Adipocyte (in vitro differentiated cells): ENCODE measurements at regions not wholly inside any gene's neighbourhood (a gene's known extent, or its start where the extent isn't known, plus 50 kb on each side); places are given as distances from the start of the nearest gene placed in this dataset.

Experiments used
- DNase-seq: peaks from one replicate; pipeline ENCODE4 v3.0.0-alpha.2; 2015; ENCODE audit warnings: low read depth
- H3K27me3 ChIP-seq: replicated peaks from 2 replicates; pipeline ENCODE4 v1.7.0; 2013; ENCODE audit warnings: mild to moderate bottlenecking, low read length, moderate library complexity; ENCODE audit not compliant: control insufficient read depth, insufficient read depth
- H3K36me3 ChIP-seq: 2 replicates; pipeline ENCODE4 v1.7.0; 2013; ENCODE audit warnings: low read length, mild to moderate bottlenecking, moderate library complexity; ENCODE audit not compliant: control insufficient read depth, insufficient read depth, severe bottlenecking
- H3K4me1 ChIP-seq: 2 replicates; pipeline ENCODE4 v1.7.0; 2013; ENCODE audit warnings: mild to moderate bottlenecking, low read length, moderate library complexity; ENCODE audit not compliant: control insufficient read depth, insufficient read depth
- H3K4me3 ChIP-seq: 2 replicates; pipeline ENCODE4 v1.7.0; 2013; ENCODE audit warnings: mild to moderate bottlenecking, low read length, moderate library complexity
- H3K9ac ChIP-seq: 2 replicates; pipeline ENCODE4 v1.7.0; 2013; ENCODE audit warnings: mild to moderate bottlenecking, low read length, moderate library complexity
- H3K9me3 ChIP-seq: 2 replicates; pipeline ENCODE4 v1.7.0; 2013; ENCODE audit warnings: mild to moderate bottlenecking, low read length, moderate library complexity; ENCODE audit not compliant: control insufficient read depth

DNA sequence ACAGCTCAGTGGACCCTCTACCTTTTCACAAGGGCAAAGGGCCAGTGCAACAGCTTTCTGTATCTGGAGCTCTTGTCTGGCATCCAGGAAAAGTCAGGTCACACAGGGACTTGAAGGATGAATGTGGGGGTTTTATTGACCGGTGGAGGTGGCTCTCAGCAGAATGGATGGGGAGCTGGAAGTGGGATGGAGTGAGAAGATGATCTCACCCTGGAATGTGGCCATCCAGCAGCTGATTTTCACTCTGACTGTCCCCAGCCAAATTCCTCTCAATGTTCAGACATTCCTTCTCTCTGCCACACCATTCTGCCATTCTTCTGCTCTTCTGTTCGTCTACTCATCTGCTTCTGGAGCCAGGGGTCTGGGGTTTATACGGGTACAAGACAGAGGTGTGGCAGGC lies 1119.9 kb downstream of the TAF11L14 start:
- DNase-seq = no peak
- Histone ChIP-seq H3K36me3 (no peaks in the 10 kb centered on the region), H3K4me3 (no peak overlapping the region), H3K9ac (no peak overlapping the region), H3K9me3 (no peaks in the 10 kb centered on the region), H3K4me1 (no peaks in the 10 kb centered on the region), H3K27me3 (no peaks in the 10 kb centered on the region)

DNA sequence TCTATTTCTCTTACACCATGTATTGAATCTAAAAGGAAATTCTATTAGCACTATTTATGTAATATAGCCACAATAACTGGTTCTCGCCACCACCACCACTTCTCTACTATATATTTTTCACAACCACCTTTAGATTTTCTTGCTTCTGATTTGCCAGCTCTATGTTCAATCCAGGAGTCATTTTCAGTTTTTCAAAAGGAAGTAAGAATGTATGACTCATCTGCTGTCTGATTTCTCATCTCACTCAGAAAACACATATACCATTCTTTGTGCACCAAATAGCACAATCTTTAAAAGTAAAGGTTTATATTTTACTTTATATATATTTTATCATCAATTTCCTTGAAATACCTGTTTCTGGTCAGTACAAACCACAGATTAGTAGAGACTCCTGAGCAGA lies 1127.5 kb downstream of the TAF11L14 start:
- Histone ChIP-seq H3K4me3 (no peak overlapping the region), H3K27me3 (no peaks in the 10 kb centered on the region), H3K9ac (no peak overlapping the region), H3K9me3 (no peaks in the 10 kb centered on the region), H3K36me3 (no peaks in the 10 kb centered on the region), H3K4me1 (no peaks in the 10 kb centered on the region)
- no peak for DNase-seq

DNA sequence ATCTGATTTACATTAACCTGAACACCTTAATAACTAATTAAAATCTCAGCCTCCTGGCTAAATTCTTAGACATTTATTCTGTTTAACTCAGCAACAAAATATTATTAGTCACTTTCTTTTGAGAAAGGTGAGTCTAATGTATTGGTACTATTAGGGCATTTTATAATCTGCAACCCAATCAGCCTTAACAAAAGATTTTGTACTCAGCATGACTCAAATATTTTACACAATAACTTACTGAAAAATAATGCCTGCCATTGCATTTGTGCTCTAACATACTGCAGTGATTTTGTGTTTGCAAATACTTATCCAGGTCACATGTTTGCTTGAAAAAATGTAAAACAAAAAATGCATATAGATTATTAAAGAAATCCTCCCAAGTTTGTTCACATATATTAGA lies 1129.9 kb downstream of the TAF11L14 start:
- no peaks in the 10 kb centered on the region for H3K36me3 ChIP-seq
- DNase-seq = no peak
- no peak overlapping the region for H3K4me3 ChIP-seq
- H3K4me1 ChIP-seq = no peaks in the 10 kb centered on the region
- no peaks in the 10 kb centered on the region for H3K9me3 ChIP-seq
- H3K27me3 ChIP-seq = no peaks in the 10 kb centered on the region
- H3K9ac ChIP-seq = no peak overlapping the region

DNA sequence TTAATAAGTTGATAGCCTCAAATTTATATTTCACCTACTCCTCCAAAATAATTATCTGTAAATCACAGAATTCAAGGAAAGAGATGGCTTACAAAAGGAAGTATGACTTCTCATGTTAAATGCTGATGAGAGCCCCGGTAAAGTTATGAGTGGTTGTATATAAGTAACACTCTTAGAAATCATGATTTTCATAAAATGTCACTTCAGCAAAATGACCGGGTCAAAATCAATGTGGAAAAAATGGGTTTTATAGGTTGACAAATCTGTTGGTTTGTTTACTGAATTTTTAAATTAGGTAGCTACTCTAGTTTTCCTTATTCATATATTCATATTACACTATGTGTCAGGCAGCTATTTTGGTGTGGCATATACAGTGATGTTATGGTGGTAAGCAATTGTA lies 1131.0 kb downstream of the TAF11L14 start:
- H3K27me3 ChIP-seq = no peaks in the 10 kb centered on the region
- no peak overlapping the region for H3K9ac ChIP-seq

DNA sequence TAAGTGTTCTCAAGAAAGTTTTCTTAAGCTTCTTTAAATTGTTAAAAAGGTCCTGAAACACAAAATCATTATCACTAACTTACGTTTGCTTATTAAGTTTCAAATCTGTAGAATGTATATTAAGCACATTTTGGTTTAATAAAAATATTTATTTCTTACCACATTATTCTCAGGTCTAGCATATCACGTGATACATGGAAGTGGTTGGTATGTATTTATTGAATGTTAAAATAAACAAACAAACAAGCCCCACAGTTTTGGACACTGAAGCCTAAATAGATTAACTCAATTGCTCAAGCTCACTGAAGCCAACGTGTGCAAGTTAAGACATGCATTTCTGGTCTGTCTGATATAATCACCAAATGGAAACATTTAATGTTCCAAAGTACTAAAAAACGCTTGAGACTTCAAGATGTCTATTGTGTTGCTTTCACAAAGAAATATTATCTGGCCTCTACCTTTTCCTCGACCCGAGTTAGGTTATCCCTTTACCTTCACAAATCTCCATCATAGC lies 1136.9 kb downstream of the TAF11L14 start:
- H3K9ac ChIP-seq = no peak overlapping the region
- no peaks in the 10 kb centered on the region for H3K36me3 ChIP-seq
- no peaks in the 10 kb centered on the region for H3K9me3 ChIP-seq
- no peaks in the 10 kb centered on the region for H3K4me1 ChIP-seq
- H3K4me3 ChIP-seq = no peak overlapping the region
- DNase-seq = no peak
- no peaks in the 10 kb centered on the region for H3K27me3 ChIP-seq

More for the DNA sequence above, 1131.0 kb downstream of the TAF11L14 start:
- Histone ChIP-seq H3K4me1 (no peaks in the 10 kb centered on the region), H3K4me3 (no peak overlapping the region), H3K36me3 (no peaks in the 10 kb centered on the region), H3K9me3 (no peaks in the 10 kb centered on the region)
- DNase-seq = no peak

DNA sequence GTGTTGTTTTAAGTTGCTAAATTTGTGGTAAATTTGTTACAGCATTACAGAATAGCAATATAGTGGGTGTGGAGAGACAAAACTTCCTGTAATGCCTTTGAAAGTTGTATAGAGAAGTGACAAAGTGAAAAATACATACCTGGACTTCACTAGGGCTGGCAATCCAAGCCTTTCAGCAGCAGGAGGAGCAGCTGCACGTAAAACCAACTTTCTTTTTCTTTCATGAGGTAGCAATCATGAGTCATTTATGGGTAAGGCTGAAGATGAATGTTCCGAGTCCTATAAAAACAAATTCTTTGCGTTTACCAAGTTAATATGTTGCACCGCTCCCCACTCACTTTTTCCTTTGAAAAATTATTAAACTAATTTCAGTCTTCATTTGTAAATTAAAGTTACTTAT lies 1138.2 kb downstream of the TAF11L14 start:
- no peak overlapping the region for H3K9ac ChIP-seq
- H3K27me3 ChIP-seq = no peaks in the 10 kb centered on the region
- H3K4me1 ChIP-seq = no peaks in the 10 kb centered on the region
- no peaks in the 10 kb centered on the region for H3K9me3 ChIP-seq
- no peaks in the 10 kb centered on the region for H3K36me3 ChIP-seq
- DNase-seq = peak; percentile 42
- H3K4me3 ChIP-seq = no peak overlapping the region

DNA sequence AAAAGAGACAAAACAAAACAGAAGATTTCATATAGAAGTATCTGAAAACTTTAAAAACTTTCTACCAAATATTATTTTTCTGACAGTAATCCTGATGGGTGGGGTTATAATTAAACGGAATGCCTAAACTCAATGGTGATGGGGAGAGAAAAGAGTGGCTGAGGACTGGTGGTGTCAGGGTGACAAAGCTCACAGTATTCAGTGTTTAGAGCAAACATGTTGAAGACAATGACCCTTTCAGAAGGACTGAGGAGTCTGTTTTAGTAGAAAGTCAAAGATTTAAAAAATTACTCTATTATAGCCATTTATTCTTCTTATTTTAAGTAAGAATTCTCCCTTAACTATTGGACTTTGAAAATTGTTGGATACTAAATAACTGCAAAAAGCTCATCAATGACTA lies 1144.0 kb downstream of the TAF11L14 start:
- H3K27me3 ChIP-seq = no peaks in the 10 kb centered on the region
- DNase-seq = no peak
- H3K9me3 ChIP-seq = peaks cover 10% of the 10 kb centered on the region
- H3K4me1 ChIP-seq = no peaks in the 10 kb centered on the region
- no peak overlapping the region for H3K9ac ChIP-seq
- no peaks in the 10 kb centered on the region for H3K36me3 ChIP-seq
- no peak overlapping the region for H3K4me3 ChIP-seq

DNA sequence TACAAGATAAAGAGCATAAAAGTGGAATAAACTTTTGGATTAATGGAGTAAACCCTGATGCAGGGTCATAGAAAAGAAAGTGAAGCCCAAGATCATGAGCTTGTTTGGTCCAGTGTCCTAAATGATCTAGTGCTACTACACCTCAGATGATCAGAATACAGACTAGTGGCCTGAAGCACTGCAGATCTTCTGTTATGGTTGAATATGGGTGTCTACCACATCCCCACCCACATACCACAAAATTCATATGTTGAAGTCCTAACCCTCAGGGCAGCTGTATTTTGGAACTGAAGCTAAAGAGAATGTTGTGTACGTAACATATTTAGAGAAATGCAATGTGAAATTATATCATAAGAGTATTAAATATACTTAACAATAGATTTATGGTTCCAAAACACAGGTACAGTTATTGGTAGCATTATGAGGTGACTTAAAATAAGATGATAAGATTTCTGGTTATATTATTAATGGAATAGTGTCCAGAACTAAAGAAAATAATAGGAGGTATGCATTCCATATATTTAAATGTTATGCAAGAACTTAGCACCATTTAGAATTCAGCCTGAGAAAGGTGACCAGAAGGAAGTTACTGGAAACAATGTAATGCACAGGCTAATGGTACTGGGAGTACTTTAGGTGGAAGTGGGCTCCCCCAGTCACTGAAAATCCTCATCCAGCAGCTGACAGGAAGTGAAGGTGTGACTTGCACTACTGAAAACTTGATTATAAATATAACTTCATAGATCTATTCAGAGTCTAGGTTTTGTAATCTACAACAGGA lies 1155.1 kb downstream of the TAF11L14 start:
- no peak overlapping the region for H3K9ac ChIP-seq
- no peaks in the 10 kb centered on the region for H3K36me3 ChIP-seq
- no peak overlapping the region for H3K4me3 ChIP-seq
- H3K4me1 ChIP-seq = no peaks in the 10 kb centered on the region
- H3K9me3 ChIP-seq = no peaks in the 10 kb centered on the region
- H3K27me3 ChIP-seq = no peaks in the 10 kb centered on the region
- no peak for DNase-seq

DNA sequence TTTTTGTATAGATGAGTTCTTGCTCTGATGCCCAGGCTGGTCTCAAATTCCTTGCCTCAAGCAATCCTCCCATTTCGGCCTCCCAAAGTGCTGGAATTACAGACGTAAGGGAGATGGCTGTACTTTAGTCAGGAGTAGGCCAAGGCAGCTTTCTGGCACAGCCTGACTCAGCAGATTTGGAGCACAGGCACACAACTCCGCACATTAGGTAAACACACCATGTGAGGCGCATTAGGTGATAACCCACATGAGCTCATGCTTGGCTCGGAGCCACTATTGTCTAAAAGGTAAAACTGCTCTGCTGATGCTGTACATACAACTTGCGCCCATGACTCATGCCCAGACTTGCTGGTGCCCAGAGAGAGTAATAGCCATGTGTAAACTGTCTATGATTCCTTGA lies 1157.9 kb downstream of the TAF11L14 start:
- H3K36me3 ChIP-seq = no peaks in the 10 kb centered on the region
- no peaks in the 10 kb centered on the region for H3K9me3 ChIP-seq
- H3K4me1 ChIP-seq = no peaks in the 10 kb centered on the region
- no peak overlapping the region for H3K4me3 ChIP-seq
- H3K9ac ChIP-seq = no peak overlapping the region
- no peaks in the 10 kb centered on the region for H3K27me3 ChIP-seq
- no peak for DNase-seq

DNA sequence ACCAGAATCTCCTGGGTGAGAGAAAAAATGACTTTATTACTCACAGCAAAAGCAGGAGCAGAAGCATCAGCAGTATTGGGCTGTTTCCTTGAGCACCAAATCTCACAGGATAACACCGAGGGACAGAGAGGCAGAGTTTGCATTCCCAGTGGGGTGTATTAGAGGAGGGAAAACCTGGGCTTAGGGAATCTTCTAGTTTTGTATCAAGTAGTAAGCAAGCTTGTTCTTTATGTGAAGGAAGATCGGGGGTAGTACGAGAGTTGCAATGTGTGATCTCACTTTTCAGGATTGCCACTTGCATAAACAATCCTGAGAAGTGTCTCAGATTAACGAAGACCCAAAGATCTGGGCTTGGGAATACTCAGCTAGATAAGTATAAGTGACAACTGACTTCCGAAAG lies 1163.0 kb downstream of the TAF11L14 start:
- DNase-seq = no peak
- no peaks in the 10 kb centered on the region for H3K27me3 ChIP-seq

DNA sequence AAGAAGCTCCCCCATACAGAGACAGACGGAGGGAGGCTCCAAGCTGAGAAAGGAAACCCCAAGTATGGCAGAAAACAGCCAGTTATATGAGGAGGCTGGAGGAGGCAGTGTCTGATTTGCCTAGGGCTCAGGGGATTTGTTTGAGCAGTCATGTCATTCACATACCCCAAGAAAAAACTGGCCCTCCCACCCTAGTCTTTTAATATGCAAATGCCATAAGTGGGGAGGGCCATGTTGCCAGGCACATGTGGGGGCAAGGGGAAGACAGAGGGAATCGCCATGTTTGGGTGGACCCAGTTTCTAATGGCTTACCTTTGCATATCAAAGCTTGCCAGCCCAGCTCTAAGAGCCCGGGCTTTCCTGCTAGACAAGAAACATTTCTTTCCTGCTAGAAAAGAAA lies 1163.8 kb downstream of the TAF11L14 start:
- no peak for DNase-seq
- Histone ChIP-seq H3K9me3 (no peaks in the 10 kb centered on the region), H3K4me1 (no peaks in the 10 kb centered on the region), H3K4me3 (no peak overlapping the region), H3K36me3 (no peaks in the 10 kb centered on the region), H3K9ac (no peak overlapping the region), H3K27me3 (no peaks in the 10 kb centered on the region)

More for the DNA sequence above, 1163.0 kb downstream of the TAF11L14 start:
- H3K4me3 ChIP-seq = no peak overlapping the region
- no peak overlapping the region for H3K9ac ChIP-seq
- no peaks in the 10 kb centered on the region for H3K36me3 ChIP-seq
- H3K9me3 ChIP-seq = no peaks in the 10 kb centered on the region
- H3K4me1 ChIP-seq = no peaks in the 10 kb centered on the region
